Right lobe of liver (tissue), 4 donors: ENCODE measurements at regions not wholly inside any gene's neighbourhood (a gene's known extent, or its start where the extent isn't known, plus 50 kb on each side); places are given as distances from the start of the nearest gene placed in this dataset.

Source experiments
- POLR2A ChIP-seq: fragments of 450-650 bp; IDR thresholded peaks from one replicate; pipeline ENCODE4 v1.6.1; 2017; ENCODE audit warnings: antibody characterized with exemption, mild to moderate bottlenecking
- TF ChIP-seq, protein P1 (sequence below), 4 donors: fragments of 200-600 bp in 3 of 4; fragments of 450-650 bp in 1 of 4; IDR thresholded peaks; one replicate each; pipeline versions ENCODE4 v1.5.1 to v1.8.0; 2016 to 2022; ENCODE audit warnings: antibody characterized with exemption in 4 of 4, mild to moderate bottlenecking in 2 of 4
- donor health status: DM: no; HTN: no; CAD: no.
- donor health status: DM: no; HTN: no; CAD: no.
- donor health status: DM: no; HTN: yes; CAD: no.

DNA sequence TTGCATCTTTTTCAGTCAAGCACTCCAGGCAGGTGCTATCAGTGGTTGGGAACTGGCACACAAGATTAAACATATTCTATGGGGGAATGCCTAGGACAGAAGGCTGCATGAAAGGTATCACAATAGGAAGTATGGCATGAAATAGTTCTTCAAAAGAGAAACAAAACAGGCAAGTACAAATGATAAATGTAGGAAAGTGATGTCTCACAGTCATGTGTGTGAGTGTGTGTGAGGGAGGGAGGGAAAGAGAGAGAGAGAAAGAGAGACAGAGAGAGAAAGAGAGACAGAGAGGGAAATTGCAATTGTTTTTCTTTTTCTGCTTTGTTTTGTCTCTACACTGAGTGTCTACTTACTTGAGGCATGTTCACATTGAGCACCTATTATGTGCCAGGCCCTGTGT lies 456.3 kb downstream of the MIAT start:
- TF ChIP-seq, protein P1, sequence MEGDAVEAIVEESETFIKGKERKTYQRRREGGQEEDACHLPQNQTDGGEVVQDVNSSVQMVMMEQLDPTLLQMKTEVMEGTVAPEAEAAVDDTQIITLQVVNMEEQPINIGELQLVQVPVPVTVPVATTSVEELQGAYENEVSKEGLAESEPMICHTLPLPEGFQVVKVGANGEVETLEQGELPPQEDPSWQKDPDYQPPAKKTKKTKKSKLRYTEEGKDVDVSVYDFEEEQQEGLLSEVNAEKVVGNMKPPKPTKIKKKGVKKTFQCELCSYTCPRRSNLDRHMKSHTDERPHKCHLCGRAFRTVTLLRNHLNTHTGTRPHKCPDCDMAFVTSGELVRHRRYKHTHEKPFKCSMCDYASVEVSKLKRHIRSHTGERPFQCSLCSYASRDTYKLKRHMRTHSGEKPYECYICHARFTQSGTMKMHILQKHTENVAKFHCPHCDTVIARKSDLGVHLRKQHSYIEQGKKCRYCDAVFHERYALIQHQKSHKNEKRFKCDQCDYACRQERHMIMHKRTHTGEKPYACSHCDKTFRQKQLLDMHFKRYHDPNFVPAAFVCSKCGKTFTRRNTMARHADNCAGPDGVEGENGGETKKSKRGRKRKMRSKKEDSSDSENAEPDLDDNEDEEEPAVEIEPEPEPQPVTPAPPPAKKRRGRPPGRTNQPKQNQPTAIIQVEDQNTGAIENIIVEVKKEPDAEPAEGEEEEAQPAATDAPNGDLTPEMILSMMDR (IDR thresholded peaks at IDR 0.05): no peak
- TF ChIP-seq POLR2A: no peak
